HG03565 (cell line): ENCODE measurements at regions not wholly inside any gene's neighbourhood (a gene's known extent, or its start where the extent isn't known, plus 50 kb on each side); places are given as distances from the start of the nearest gene placed in this dataset.
"Not testable (repeated sequence)": the region's sequence is repeated elsewhere in the genome, so short reads cannot be mapped to it uniquely, and the experiment has no call there.

Source experiments
- ATAC-seq: cut with Tn5 transposase; IDR thresholded peaks from one replicate; pipeline ENCODE4 v1.9.1; 2021; ENCODE audit warnings: mild to moderate bottlenecking, moderate library complexity; ENCODE audit not compliant: unreplicated experiment

- no peak for ATAC-seq
These were observed 1293.0 kb upstream of the TENM4 start for GRCh38 chr11:80733790-80734189.

GRCh38 chr11:80733361-80733760 lies 1292.5 kb upstream of the TENM4 start:
- ATAC-seq, result no peak

DNA sequence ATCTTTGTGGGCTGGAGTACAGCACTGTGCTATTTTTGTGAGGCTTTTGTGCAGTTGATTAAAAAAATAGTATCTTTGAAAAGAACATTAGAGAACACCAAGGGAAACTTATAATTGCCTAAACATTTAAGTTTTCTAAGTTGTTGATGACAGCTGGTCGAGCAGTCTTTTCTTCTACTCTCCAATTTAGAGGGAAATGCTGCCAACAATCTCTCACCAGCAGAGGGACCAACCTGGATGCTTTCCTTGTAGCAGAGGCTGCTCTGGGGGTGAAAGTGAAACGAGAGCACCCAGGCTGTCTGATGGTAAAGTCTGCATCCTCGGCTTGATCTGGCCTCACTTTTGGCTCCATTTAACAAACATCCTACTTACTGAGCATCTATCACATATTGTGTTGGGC lies 1286.5 kb upstream of the TENM4 start:
- peak; percentile 74 for ATAC-seq

- ATAC-seq, result no peak
These were observed 1285.4 kb upstream of the TENM4 start for GRCh38 chr11:80726236-80726635.

GRCh38 chr11:80724366-80724765 lies 1283.5 kb upstream of the TENM4 start:
- no peak for ATAC-seq

DNA sequence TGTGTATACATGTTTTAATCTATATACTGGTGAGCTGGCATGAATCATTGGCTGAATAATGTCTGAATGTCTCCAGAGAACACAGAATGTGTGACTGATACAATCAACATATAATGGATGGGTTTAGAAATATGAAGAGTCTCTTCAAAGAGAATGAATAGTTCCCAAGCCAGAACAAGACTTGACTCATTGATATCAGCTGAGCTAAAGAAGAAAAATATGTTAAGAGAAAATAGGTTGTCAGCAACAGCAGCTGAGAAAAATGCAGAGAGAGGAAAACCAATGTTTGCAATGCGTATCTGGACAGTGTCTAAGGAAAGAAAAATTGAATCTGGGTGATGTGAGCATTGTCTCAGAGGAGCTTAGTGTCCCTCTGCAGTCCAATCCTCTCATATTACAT lies 1281.8 kb upstream of the TENM4 start:
- ATAC-seq, result no peak

DNA sequence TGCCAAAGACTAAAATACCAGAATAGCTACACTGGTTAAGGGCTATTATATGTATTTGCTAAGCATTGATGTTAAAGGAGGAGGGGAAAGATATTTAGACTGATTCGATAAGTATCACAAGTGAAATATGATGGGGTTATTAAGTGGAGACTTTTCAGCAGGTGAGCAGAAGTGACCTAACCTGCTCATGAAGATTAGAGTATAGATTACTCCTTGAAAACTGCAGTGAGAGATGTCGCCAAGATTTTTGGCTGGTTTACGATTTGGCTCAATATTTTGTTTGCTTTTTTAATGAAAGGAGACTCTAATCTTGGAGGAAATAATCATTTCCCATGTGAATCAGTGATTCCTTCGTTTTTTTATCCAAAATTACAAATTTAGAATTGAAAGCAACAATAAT lies 1279.5 kb upstream of the TENM4 start:
- no peak for ATAC-seq

- no peak for ATAC-seq
These were observed 1278.4 kb upstream of the TENM4 start for GRCh38 chr11:80719292-80719646.

- ATAC-seq, result no peak
These were observed 1277.9 kb upstream of the TENM4 start for GRCh38 chr11:80718611-80719291.

- ATAC-seq, result no peak
These were observed 1261.4 kb upstream of the TENM4 start for GRCh38 chr11:80702264-80702663.

- ATAC-seq, result no peak
These were observed 1259.6 kb upstream of the TENM4 start for GRCh38 chr11:80700386-80700785.

- ATAC-seq, result not testable (repeated sequence)
These were observed 1258.8 kb upstream of the TENM4 start for GRCh38 chr11:80699406-80700177.

- no peak for ATAC-seq
These were observed 1257.8 kb upstream of the TENM4 start for GRCh38 chr11:80698637-80699036.

GRCh38 chr11:80694385-80694784 lies 1253.6 kb upstream of the TENM4 start:
- no peak for ATAC-seq

- no peak for ATAC-seq
These were observed 1247.1 kb upstream of the TENM4 start for GRCh38 chr11:80687941-80688340.

DNA sequence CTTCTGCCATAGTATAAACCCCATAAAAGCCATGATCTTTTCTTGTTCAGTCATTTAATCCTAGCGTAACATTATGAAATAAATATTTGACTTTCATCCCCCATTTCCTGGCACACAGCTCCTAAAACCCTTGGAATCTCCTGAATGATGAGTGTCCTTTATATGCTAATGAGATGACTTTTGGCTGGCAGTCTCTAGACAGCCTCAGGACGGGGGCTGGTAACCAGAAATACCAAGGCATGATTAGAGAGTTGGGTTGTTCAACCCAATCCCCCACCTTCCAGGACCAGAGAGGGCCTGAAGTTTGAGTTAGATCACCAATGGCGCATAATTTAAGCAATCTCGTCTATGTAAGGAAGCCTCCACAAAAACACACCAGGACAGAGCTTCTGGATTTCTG lies 1246.1 kb upstream of the TENM4 start:
- ATAC-seq, result no peak

DNA sequence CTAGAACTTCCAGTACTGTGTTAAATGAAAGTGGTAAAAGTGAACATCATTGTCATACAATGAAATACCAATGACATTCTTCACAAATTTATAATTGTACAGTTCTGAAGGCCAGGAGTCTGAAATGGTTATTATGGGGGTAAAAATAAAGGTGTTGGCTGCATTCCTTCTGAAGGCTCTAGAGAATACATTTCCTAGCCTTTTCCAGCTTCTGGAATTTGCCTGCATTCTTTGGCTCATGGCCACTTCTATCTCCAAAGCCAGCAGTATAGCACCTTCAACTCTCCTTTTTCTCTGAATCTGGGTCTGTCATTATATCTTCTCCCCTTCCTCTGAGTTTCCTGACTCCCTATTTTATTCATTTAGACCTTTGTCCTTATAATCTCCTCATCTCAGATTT lies 1232.7 kb upstream of the TENM4 start:
- no peak for ATAC-seq

- ATAC-seq, result no peak
These were observed 1228.8 kb upstream of the TENM4 start for GRCh38 chr11:80669620-80670019.

DNA sequence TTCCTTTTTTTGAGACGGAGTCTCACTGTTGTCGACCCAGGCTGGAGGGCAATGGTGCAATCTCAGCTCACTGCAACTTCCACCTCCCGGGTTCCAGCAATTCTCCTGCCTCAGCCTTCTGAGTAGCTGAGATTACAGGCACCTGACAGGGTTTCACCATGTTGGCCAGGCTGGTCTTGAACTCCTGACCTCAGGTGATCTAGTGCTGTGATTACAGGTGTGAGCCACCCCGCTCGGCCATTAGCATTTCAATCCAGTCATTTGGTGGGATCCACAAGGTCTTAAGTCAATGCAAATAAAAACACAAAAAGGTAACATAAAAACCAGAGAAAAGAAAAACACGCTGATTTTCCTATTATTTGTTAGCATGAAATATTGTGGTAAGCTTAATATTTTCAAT lies 1227.2 kb upstream of the TENM4 start:
- no peak for ATAC-seq

DNA sequence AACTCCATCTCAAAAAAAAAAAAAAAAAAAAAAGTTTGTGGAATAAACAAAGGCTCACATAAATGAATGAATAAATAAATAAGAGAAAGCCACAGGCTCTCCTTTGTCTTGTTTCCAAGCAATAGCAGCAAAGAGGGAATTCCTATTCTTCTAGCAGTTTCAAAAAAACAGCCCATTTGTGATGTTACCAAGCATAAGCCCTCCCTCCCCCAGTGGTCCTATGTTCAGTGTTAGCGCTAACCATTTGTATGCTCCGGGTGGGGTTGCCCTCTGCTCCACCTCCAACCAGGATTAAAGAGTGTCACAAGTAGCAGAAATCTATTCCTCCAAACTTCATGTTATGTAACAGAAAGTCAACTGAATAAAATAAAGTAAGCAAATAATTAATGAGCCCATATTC lies 1215.0 kb upstream of the TENM4 start:
- ATAC-seq, result no peak

GRCh38 chr11:80650966-80651365 lies 1210.1 kb upstream of the TENM4 start:
- no peak for ATAC-seq

DNA sequence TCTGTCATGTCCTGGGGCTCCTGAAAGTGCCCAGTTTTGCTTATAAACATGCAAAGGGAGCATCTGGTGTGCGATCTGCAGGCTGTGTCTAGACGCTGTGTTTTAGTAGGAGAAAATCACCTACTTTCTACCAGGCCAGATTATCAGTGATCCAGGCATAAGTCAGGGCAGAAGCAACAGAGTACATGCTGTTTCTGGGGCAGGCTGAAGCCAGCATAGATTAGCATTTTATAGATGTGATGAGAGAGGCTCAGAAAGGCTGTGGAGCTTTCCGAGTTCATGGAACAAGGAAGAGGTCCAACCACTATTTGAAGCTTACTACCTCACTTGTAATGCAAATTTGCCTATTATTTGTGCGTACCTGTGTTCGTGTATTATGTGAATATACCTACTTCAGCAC lies 1208.4 kb upstream of the TENM4 start:
- ATAC-seq, result no peak

DNA sequence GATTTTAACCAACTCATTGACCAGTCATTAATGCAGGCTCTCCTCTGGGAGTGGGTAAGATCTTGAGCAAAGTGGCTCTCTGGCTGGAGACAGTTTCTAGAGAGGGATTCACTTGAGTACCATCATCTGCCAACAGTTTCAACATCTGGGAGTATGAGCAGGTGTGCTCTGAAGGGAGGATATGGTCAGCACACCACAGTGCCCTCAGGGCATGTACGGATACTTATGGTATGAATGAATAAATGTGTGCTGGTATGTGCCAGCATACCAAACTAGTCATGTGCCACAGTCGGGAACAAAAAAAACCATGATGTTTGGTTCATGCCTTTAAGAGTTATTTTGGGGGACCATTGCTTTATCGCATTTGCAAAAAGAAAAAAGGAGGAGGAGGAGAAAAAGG lies 1197.5 kb upstream of the TENM4 start:
- no peak for ATAC-seq
